Central memory CD4-positive, alpha-beta T cell (primary cell): ENCODE measurements at regions not wholly inside any gene's neighbourhood (a gene's known extent, or its start where the extent isn't known, plus 50 kb on each side); places are given as distances from the start of the nearest gene placed in this dataset.
"Not testable (repeated sequence)": the region's sequence is repeated elsewhere in the genome, so short reads cannot be mapped to it uniquely, and the experiment has no call there.

ENCODE experiments used
- DNase-seq: peaks from one replicate; pipeline ENCODE4 v3.0.0; 2022

DNA sequence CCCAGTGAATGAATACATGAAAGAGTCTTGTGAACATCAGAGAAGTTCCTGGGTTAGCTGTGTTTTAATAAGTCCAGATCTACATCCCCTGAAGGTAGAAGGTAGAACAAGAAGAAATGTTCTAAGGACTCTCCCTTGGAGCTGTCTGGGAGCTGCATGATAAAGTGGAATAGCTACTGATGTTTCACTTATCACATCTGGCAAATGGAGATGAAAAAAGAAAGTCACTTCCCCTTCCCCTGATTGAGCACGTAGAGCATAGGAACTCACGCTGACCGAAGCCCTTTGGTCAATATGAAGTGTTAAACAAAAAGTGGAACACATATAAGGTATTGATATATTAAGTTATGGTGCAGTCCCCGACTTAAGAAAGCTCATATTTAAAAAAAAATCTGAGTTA, 53.2 kb upstream of the PARP1 start:
- DNase-seq: no peak

DNA sequence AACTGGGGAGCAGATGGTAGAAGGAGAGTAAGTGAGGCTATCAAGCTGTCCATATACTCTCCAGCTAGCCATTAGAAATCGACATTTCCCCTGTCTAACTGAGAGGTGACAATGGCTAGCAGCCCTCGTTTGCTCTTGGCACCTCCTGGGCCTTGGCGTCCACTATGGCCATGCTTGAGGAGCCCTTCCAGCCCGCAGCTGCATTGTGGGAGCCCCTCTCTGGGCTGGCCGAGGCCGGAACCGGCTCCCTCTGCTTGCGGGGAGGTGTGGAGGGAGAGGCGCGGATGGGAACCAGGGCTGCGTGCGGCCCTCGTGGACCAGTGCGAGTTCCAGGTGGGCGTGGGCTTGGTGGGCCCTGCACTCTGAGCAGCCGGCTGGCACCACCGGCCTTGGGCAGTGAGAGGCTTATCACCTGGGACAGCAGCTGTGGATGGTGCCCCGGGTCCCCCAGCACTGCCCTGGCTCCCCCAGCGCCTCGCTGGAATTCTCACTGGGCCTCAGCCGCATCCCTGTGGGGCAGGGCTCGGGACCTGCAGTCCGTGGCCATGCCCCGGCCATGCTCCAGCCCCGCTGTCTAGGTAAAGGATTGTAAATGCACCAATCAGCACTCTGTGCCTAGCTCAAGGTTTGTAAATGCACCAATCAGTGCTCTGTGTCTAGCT, 56.2 kb upstream of the PARP1 start:
- DNase-seq: no peak

DNA sequence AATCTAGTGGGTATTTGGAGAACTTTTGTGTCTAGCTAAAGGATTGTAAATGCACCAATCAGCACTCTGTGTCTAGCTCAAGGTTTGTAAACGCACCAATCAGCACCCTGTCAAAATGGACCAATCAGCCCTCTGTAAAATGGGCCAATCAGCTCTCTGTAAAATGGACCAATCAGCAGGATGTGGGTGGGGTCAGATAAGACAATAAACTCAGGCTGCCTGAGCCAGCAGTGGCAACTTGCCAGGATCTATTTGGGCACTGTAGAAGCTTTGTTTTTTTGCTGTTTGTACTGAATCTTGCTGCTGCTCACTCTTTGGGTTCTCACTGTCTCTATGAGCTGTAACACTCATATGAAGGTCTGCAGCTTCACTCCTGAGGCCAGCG, 56.7 kb upstream of the PARP1 start:
- not testable (repeated sequence) for DNase-seq

DNA sequence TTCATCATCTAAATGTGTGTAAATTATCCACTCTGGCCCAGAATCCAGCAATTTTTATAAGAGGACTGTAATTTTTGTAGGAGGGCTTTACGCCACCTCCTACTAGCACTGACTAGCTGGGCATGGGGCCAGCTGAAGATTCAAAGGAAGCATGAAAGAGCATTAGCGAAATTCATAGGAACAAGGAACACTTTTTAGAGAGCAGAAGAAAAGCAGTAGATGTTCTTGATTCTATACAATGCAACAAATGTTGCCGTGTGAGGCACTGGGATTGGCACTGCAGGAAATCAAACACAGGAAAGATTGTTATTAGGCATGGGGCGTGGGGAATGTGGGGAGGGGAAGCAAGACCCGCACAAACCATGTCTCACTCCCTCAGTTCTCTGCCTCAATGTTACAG, 58.4 kb upstream of the PARP1 start:
- no peak for DNase-seq

DNA sequence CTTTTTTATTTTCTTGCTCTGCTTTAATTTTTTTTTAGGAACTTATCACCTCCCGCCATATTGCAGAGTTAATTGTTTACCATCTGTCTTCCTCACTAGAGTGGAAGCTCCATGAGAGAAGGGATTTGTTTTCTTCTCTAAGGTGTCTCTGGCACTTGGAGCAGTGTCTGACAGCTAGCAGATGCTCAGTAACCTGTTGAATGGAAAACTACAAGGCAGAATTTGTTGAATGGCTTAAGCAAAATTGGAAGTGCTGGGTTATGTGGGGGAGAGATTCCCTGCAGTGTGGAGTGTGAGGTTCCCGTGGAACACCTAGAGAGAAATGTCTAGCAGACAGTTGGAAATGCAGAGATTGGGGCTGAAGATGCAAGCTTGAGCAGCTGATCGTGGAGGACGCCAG, 59.5 kb upstream of the PARP1 start:
- DNase-seq: no peak

DNA sequence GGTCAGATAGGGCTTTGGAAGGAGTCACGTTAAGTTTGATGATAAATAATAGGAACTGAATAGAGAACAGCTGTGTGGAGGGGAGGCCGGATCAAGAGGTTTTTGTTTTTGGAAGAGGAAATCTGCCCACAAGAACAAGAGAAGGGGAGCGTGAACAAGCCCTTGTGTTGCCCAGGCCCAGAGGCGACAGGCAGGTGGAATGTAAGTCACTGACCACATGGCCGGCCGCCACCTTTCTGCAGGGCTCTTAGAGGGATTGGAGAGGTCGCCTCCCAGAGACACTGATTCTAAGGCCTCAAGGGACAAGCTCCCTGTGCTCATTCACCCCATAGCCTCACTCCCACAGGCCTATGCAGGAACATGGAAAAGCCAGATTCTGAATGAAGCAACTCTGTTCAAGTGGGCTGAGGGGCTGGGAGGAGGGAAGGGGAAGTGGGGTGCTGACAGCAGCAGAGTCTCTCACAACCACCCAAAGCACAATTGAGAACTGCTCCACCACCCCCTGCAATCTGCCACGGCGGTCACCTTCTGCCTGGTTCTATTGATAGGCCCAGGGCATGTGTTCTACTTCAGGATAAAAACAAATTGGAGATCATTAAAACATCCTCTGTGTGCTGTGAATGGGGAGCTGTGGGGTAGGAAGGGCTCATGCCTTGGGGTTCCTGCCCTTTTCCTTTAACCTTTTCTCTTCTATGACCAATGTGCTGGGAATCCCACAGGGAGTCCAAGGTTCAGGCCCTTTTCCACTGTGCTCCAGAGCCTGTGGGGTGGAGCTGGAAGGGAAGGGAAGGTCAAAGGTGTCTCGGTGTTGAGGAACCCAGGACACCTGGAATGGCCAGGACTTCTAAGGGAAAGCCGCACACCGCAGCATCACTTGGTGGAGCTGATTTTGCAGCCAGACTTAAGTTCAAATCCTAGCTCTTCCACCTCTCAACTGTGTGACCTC, 63.3 kb upstream of the PARP1 start:
- DNase-seq: no peak

DNA sequence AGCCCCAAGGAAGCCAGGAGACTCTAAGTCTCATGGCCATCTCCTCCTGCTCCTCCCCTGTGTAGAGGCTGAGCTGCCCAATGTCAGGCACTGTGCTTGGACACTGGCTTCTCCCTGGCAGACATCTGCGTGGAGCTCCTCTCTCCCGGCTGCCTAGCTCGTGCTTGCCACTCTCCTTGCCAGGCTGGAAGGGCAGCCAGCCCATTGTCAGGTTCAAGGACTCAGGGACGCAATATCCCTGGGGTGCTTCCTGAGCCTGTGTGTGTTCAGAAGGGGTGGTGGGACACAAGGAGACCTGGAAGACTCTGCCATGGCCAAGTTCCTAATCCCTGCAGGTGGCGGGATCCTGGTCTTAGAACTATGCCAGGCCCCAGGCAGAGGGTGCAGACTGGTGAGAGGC, 65.4 kb upstream of the PARP1 start:
- no peak for DNase-seq

DNA sequence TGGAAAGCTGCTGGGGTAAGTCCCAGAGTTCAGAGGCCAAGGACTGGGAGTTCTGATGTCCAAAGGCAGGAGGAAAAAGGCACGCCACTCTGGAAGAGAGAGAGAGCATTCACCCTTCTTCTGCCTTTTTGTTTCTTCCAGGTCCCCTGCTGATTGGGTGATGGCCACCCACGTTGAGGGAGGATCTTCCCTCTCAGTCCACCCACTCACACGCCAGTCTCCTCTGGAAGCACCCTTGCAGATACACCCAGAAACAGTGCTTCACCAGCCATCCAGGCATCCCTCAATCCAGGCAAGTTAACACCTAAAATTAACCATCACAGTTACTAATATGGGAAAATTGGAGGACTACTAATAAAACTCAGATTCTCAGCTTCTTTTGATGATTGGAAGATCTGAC, 66.1 kb upstream of the PARP1 start:
- no peak for DNase-seq

DNA sequence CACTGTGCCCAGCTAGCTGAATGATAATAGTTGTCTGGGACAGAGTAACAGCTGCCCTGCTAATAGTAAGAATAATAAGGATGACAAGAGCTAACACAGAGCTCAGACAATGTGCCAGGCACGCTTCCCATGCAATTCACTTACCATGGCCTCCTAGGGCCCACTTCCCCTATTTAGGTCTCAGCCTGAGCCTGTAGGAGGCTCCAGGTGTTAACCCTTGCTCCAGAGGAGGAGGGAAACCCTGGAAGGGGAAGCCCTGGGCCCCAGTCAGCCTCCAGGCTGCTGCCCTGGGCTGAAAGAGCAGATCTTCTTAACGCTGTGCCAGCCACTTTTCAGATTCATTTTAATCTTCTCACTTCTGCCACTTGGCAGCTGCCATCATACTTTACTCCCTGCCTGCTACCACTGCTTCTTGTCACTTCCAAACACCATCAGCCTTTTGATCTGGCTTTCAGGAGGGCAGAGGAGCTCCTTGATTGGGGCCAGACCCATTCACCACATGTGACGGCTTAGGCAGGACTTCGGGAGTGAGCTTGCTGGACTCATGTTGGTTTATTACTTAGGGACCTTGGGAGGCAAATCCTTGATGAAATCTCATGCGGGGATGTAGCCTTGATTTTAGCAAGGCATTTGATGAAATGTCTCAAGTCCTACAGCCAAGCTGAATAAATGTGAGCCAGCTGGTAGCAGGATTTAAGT, 66.7 kb upstream of the PARP1 start:
- no peak for DNase-seq

DNA sequence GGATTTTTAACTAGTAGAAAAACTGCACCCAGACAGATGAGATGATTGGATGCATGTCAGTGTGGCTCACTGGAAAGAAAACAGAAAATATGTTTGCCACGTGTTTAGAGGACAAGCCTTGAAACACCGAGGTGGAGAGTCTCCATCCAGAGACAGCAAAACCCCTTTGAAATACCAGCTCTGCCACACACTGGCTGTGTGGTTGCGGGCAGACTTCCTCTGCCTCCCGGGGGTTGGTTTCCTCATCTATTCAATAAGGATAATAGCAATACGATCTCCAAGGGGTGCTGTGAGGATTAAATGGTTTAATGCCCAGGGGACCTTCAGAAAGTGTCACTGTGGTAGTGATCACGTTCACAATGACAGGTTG, 67.2 kb upstream of the PARP1 start:
- DNase-seq: no peak

DNA sequence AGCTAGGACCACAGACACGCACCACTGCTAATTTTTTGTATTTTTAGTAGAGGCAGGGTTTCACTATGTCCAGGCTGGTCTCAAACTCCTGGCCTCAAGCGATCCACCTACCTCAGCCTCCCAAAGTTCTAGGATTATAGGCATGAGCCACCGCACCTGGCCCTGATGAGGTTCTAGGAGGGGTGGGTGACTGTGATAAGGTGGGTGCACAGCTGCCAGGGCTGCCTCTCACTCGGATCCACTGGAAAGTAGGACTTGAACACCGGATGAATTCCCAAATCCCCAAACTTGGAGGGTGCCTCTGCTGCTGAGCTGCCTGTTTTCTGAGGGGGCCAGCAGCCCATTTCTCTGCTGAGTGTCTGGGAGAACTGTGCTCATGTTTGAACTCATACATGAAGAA, 68.2 kb upstream of the PARP1 start:
- no peak for DNase-seq

DNA sequence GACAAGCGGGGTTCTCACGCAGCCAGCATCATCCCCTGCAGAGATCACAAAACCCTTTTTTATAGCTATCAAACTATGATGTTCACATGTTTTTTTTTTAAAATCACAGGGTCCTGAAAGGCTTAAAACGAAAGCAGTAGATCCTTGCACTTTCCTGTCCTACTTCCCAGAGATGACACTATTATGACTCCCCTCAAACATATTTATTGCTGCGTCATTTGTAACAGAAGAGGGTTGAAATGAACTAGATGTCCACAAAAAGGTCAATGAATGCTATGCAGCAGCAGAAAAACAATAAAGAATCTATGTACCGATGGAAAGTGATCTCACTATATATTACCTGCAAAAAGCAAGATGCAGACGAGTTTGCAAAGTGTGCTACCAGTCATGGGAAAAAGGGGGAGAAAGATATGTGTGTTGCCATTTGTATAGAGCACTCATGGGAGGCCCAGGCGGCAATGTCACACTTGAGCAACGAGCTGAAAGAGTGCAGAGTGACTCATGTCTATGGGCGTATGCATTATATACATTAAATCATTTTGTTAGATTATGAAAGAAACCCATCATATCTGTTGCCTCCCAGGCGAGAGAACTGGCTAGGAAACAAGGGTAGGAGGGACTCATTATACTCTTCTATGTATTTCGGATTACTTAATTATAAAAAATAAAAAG, 68.9 kb upstream of the PARP1 start:
- DNase-seq: no peak

DNA sequence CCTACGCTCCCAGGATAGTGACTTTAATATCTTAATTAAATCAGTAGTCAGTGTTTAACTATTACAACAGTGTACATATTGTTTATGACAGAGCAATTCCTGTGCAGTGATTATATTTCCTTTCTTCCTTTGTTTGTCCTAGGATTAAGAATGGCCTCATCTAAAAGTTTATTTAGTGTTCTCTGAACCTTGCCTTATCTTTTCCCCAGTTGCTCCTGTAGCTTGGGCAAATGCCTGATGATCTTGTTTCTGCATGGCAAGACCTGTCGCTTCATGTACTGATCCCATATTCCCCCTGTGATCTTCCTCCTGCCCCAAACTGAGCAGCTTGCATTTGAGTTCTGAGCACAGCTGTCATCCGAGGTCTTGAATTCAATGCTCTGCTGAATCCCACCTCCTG, 69.1 kb upstream of the STUM start:
- DNase-seq: no peak

DNA sequence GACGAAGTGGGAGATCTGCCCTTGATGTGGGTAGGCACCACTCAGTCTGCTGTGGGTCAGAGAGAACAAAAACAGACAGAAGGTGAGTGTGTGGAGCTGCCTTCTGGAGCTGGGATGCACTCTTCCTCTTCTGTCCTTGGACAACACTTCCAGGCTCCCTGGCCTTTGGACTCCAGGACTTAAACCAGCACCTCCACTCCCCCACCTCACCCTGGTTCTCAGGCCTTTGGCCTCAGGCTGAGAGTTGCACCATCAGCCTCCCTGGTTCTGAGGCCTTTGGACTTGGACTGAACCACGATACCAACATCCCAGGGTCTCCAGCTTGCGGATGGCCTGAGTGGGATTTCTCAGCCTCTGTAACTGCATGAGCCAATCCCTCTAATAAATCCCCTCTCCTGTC, 68.1 kb upstream of the STUM start:
- DNase-seq: no peak

DNA sequence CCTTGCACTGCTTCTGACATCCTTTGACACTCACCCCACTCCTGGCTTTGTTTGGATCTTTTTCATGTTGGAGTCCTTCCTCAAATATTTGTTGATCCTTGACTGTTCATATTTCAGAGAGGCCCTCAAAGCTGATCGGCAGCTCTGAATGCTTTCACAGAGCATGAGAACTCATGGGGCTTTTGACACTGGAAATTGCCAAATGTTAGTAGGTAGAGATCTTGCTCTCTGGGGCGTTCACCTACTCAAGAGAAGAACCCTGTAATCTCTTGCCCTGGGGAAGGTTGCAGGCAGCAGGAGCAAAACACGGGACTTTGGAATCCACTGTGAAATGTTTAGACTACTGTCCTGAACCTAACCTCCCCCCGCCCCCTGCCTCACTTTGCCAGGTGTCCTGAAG, 67.4 kb upstream of the STUM start:
- no peak for DNase-seq

DNA sequence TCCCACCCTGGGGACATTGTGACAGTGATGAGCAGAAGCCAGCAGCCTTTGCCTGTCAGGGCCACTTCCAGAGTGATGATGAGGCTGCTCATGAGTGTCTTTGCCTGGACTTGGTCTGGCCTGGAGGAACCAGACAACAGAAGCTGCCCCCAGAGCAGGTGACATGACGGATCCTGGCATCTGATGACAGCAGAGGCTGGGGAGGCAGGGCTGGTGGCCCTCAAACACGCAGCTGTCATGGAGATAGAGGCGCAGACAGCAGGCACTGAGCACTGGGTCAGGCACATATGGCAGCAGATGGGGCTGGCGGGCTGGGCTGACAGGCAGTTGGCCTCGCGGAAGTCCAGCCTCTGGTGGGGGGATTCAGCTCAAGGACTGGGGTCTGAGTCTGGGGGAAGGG, 66.4 kb upstream of the STUM start:
- no peak for DNase-seq

DNA sequence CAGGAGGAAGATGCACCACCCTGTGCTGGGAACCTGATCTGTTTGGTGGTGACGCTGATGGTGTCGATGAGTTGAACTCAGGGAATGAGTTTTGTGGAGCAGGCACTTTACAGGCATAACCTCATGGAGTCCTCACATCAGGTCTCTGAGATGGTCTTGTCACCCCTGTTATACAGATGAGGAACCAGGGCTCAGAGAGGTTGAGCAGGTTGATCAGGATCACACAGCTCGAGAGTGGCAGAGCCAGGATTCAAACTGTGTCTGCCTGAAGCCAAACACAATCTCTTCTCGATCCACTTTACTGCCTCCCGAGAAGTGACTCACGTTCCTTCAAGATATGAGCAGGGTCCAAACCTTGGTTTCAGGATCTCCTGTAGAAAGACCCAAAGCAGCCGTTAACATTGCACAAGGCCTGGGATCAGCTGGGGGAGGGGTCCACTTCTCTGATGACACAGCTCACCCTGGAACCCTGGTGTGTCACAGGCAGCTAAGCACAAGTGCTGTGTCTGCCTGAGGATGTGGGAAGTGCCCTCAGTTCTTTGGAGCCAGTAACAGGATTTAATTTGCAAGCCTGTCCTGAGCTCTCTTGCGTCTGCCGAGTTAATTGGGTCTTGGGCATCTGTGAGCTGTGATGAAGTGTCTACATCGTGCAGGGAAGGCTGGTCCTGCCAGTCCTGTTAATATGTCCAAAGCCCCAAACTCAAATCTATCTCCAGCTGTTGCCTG, 65.4 kb upstream of the STUM start:
- DNase-seq: no peak

DNA sequence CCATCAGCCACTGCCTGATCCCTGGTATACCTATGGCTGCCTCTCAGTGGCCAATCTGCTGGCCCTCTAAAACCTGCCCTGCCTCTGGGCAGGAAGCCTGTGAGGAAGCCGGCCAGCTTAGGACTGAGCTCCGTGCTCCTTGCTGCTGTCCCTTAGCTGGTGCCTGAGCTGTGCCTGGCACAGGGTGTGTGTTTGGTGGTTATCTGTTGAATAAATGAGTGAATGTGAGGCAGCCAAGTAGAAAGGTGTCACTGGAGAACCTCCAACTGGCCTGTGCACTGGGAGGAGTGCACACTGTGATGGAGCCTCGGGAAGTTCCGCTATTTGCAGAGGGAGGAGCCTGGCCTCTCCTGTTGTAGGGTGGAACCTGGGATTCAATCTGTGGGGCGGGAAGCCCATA, 63.4 kb upstream of the STUM start:
- DNase-seq: no peak

DNA sequence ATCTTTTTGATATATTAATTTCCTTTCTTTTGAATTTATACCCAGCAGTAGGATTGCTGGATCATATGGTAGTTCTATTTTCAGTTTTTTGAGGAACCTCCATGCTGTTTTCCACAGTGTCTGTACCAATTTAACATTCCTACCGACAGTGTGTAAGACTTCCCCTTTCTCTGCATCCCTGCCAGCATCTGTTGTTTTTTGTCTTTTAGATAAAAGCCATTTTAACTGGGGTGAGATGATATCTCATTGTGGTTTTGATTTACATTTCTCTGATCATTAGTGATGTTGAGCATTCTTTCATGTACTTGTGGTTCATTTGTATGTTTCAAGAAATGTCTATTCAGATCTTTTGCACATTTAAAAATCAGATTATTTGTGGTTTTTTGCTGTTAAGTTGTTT, 62.4 kb upstream of the STUM start:
- DNase-seq: peak; percentile 57

DNA sequence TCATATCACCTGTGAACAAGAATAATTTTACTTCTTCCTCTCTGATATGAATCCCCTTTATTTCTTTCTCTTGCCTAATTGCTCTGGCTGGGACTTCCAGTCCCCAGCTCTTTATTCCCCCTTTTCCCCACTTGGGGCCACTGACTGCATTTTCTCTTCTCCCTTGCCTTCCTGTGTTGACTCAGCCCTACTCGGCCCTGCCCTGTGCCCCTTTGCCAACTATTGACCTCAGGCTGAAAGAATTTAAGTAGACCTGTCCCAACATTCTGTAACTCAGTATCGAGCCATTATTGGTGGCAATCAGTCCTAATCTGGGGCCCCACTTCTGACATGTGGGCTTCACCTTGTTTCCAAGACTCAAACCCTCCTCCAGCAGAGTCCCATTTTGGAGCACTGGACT, 60.6 kb upstream of the STUM start:
- DNase-seq: no peak

DNA sequence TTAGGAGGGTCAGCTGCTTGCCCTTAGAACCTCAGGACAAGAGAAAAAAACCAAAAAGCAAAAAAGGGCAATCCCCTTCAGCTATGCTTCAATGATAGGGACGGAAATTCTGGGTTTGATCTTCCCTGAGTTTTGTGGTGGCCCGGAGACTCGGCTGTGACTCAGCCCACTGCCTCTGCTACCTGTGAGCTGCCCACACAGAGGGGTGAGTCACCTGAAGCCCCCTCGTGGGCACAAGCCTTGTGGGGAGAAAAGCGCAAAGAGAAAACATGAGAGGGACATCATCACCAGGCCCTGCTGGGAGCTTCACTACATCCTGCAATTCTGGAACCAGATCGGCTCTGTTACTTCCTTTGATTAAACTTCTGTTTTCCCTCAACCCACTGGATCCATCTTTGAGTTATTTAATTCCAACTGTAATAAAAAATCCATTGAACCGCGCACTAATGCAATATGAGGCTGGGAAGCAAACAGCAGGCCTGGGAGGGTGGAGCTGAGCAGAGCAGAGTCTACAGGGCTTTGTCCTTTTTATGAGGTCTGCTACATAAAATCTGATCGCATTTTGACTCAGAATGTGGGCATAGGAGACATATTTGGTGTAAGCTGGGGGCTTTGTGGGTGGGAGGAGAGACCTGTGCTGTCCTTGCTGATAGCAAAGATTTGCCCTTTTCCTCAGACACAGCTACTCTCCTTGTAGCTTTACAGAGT, 58.7 kb upstream of the STUM start:
- no peak for DNase-seq

DNA sequence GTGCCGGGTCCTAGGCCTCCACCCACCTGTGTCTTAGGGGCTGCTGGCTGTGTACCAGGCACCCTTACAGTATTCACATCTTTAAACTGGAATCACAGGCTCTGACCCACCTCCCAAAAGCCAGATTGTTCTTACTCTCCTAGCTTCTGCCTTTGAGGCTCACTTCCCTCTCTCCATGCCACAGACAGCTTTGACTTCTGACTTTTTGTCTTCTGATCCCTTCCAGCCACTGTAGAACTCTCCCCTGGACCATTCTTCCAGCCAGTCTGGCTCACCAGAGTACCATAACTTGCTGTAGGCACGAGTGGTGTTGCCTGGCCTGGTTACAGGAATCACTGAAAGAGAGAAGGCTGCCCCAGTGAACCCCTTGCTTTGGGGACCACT, 58.1 kb upstream of the STUM start:
- no peak for DNase-seq
